ENCODE measurements at regions not wholly inside any gene's neighbourhood (a gene's known extent, or its start where the extent isn't known, plus 50 kb on each side); places are given as distances from the start of the nearest gene placed in this dataset.
"Not testable (repeated sequence)": the region's sequence is repeated elsewhere in the genome, so short reads cannot be mapped to it uniquely, and the experiment has no call there.

- DNase-seq: no peak
Measured at GRCh38 chr2:40584432-40584831, 132.5 kb upstream of the SLC8A1 start.

GRCh38 chr2:40591774-40592173 lies 139.9 kb upstream of the SLC8A1 start:
- no peak for DNase-seq

GRCh38 chr2:40592218-40592617 lies 140.3 kb upstream of the SLC8A1 start:
- no peak for DNase-seq

- DNase-seq: no peak
Measured at GRCh38 chr2:40606862-40607261, 155.0 kb upstream of the SLC8A1 start.

- no peak for DNase-seq
Measured at GRCh38 chr2:40611196-40611595, 159.3 kb upstream of the SLC8A1 start.

- DNase-seq: no peak
Measured at GRCh38 chr2:40625849-40626248, 174.0 kb upstream of the SLC8A1 start.

GRCh38 chr2:40628556-40628955 lies 176.7 kb upstream of the SLC8A1 start:
- DNase-seq: no peak

- no peak for DNase-seq
Measured at GRCh38 chr2:40629768-40630434, 178.0 kb upstream of the SLC8A1 start.

- no peak for DNase-seq
Measured at GRCh38 chr2:40639320-40639719, 187.4 kb upstream of the SLC8A1 start.

- no peak for DNase-seq
Measured at GRCh38 chr2:40642237-40642636, 190.3 kb upstream of the SLC8A1 start.

- DNase-seq: no peak
Measured at GRCh38 chr2:40642726-40643125, 190.8 kb upstream of the SLC8A1 start.

- DNase-seq: no peak
Measured at GRCh38 chr2:40646642-40647041, 194.8 kb upstream of the SLC8A1 start.

GRCh38 chr2:40652155-40652554 lies 200.3 kb upstream of the SLC8A1 start:
- DNase-seq: no peak

GRCh38 chr2:40653829-40654228 lies 201.9 kb upstream of the SLC8A1 start:
- DNase-seq: no peak

- DNase-seq: no peak
Measured at GRCh38 chr2:40654346-40654745, 202.5 kb upstream of the SLC8A1 start.

- DNase-seq: no peak
Measured at GRCh38 chr2:40658941-40659340, 207.1 kb upstream of the SLC8A1 start.

GRCh38 chr2:40665493-40666232 lies 213.8 kb upstream of the SLC8A1 start:
- no peak for DNase-seq

- DNase-seq: no peak
Measured at GRCh38 chr2:40666398-40666797, 214.5 kb upstream of the SLC8A1 start.

GRCh38 chr2:40668425-40668824 lies 216.5 kb upstream of the SLC8A1 start:
- DNase-seq: no peak

- DNase-seq: not testable (repeated sequence)
Measured at GRCh38 chr2:40676134-40676790, 224.4 kb upstream of the SLC8A1 start.

GRCh38 chr2:40680547-40680946 lies 228.7 kb upstream of the SLC8A1 start:
- no peak for DNase-seq

- DNase-seq: no peak
Measured at GRCh38 chr2:40690036-40690435, 238.1 kb upstream of the SLC8A1 start.

- DNase-seq: no peak
Measured at GRCh38 chr2:40690525-40690924, 238.6 kb upstream of the SLC8A1 start.

All from stimulated activated CD4-positive, alpha-beta T cell treated with anti-CD3 and anti-CD28 coated beads, Interleukin-4, amount 100 ng/mL, for 1 hour (primary cell).